ENCODE measurements at regions not wholly inside any gene's neighbourhood (a gene's known extent, or its start where the extent isn't known, plus 50 kb on each side); places are given as distances from the start of the nearest gene placed in this dataset.

DNA sequence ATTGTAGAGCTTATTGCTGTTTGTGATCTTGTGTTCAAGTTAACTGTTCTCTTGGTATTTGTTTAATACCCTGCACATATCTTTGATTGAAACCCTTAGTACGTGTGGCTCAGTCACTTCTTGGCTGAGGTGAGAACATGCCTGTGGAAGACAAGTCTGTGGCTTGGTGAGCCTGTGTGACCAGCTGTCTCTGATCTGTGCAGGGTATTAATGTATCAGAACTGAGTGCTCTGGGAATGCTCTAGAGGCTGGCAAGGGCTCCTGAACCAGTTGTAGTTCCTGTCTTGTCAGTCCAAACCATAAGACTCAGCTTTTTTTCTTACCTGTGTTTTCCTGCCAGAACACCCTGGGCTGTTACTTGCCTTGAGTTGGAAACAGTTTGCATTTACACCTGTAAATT, 52.4 kb upstream of the EPHA4 start:
- Mint-ChIP-seq H3K9me3 (no peaks in the 10 kb centered on the region), H3K27ac (ENCODE audit: unreplicated experiment) (no peak overlapping the region), H3K27me3 (ENCODE audit: low read depth) (no peaks in the 10 kb centered on the region), H3K4me3 (no peak overlapping the region), H3K4me1 (no peaks in the 10 kb centered on the region), H3K36me3 (ENCODE audit: low read depth) (no peaks in the 10 kb centered on the region)
- TF ChIP-seq, protein P1, sequence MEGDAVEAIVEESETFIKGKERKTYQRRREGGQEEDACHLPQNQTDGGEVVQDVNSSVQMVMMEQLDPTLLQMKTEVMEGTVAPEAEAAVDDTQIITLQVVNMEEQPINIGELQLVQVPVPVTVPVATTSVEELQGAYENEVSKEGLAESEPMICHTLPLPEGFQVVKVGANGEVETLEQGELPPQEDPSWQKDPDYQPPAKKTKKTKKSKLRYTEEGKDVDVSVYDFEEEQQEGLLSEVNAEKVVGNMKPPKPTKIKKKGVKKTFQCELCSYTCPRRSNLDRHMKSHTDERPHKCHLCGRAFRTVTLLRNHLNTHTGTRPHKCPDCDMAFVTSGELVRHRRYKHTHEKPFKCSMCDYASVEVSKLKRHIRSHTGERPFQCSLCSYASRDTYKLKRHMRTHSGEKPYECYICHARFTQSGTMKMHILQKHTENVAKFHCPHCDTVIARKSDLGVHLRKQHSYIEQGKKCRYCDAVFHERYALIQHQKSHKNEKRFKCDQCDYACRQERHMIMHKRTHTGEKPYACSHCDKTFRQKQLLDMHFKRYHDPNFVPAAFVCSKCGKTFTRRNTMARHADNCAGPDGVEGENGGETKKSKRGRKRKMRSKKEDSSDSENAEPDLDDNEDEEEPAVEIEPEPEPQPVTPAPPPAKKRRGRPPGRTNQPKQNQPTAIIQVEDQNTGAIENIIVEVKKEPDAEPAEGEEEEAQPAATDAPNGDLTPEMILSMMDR (conservative IDR thresholded peaks at IDR 0.05) = no peak
- DNase-seq (ENCODE audit: low read depth, low spot score) = no peak
